ENCODE measurements at regions not wholly inside any gene's neighbourhood (a gene's known extent, or its start where the extent isn't known, plus 50 kb on each side); places are given as distances from the start of the nearest gene placed in this dataset.
"Not testable (repeated sequence)": the region's sequence is repeated elsewhere in the genome, so short reads cannot be mapped to it uniquely, and the experiment has no call there.

GRCh38 chr2:83104202-83104601 lies 1354.9 kb downstream of the SUCLG1 start:
- POLR2A ChIA-PET: no interaction called here
- TF ChIP-seq CTCF (IDR thresholded peaks at IDR 0.05; ENCODE audit: control extremely low read depth, extremely low read depth, low read depth, missing control alignments): no peak
- CTCF ChIA-PET: no interaction called here
- DNase-seq (ENCODE audit: extremely low spot score): no peak

- DNase-seq (ENCODE audit: extremely low spot score): no peak
- no peak for TF ChIP-seq CTCF (IDR thresholded peaks at IDR 0.05; ENCODE audit: control extremely low read depth, extremely low read depth, low read depth, missing control alignments)
- ChIA-PET CTCF (no interaction called here), POLR2A (no interaction called here)
Measured at GRCh38 chr2:83103613-83104012, 1355.5 kb downstream of the SUCLG1 start.

GRCh38 chr2:83089051-83089450 lies 1370.0 kb downstream of the SUCLG1 start:
- POLR2A ChIA-PET; CTCF ChIA-PET; DNase-seq (ENCODE audit: extremely low spot score): not testable (repeated sequence)

- POLR2A ChIA-PET: no interaction called here
- CTCF ChIA-PET: no interaction called here
- no peak for DNase-seq (ENCODE audit: extremely low spot score)
- TF ChIP-seq CTCF (IDR thresholded peaks at IDR 0.05; ENCODE audit: control extremely low read depth, extremely low read depth, low read depth, missing control alignments): no peak
Measured at GRCh38 chr2:83085869-83086268, 1373.2 kb downstream of the SUCLG1 start.

GRCh38 chr2:83081826-83082690 lies 1377.0 kb downstream of the SUCLG1 start:
- no peak for TF ChIP-seq CTCF (IDR thresholded peaks at IDR 0.05; ENCODE audit: control extremely low read depth, extremely low read depth, low read depth, missing control alignments)
- DNase-seq (ENCODE audit: extremely low spot score): no peak
- CTCF ChIA-PET: interaction anchor here (0.7 to 1.5 kb wide), 2 partner anchors 11 to 13 kb away, joined by 3 to 4 read pairs; no protein-coding TSS in a partner anchor

GRCh38 chr2:83079007-83079406 lies 1380.1 kb downstream of the SUCLG1 start:
- POLR2A ChIA-PET: no interaction called here
- CTCF ChIA-PET: no interaction called here
- TF ChIP-seq CTCF (IDR thresholded peaks at IDR 0.05; ENCODE audit: control extremely low read depth, extremely low read depth, low read depth, missing control alignments): no peak
- DNase-seq (ENCODE audit: extremely low spot score): no peak

More at GRCh38 chr2:83081826-83082690, 1377.0 kb downstream of the SUCLG1 start:
- POLR2A ChIA-PET: no interaction called here

GRCh38 chr2:83072767-83073166 lies 1386.3 kb downstream of the SUCLG1 start:
- DNase-seq (ENCODE audit: extremely low spot score): no peak
- ChIA-PET CTCF (no interaction called here), POLR2A (no interaction called here)
- no peak for TF ChIP-seq CTCF (IDR thresholded peaks at IDR 0.05; ENCODE audit: control extremely low read depth, extremely low read depth, low read depth, missing control alignments)
